ENCODE measurements at regions not wholly inside any gene's neighbourhood (a gene's known extent, or its start where the extent isn't known, plus 50 kb on each side); places are given as distances from the start of the nearest gene placed in this dataset.

DNA sequence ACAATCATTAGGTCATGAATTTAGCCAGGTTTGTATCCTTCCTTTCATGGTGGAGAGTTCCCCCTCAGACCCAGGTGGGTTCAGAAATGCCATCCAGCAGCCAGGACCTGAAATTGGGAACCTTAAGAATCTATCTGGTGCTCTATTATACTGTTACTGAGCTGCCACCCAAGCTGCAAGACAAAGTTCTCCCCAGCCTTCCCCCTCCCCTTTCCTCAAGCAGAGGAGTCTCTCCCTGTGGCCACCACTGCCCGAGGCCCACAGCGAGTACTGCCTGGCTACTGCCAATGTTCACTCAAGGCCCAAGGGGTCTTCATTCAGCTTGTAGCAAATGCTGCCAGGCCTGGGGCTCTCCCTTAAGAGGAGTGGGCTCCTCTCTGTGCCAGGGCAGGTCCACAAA lies 133.8 kb downstream of the TMEM38B start:
- 100% methylated on average over 1 to 2 of the region's 2 CpGs for WGBS, 2 donors
- no peak for TF ChIP-seq POLR2A (IDR thresholded peaks at IDR 0.05)
- TF ChIP-seq CTCF (IDR thresholded peaks at IDR 0.05), result no peak
- no peak for DNase-seq (ENCODE audit: low spot score in 2 of 2)
- no peak overlapping the region for H3K4me3 ChIP-seq (ENCODE audit: low read depth, poor library complexity, severe bottlenecking)
- intact Hi-C loops (cut with DNase I; ENCODE audit: low total_unique reads), result no loop called here

- no peak for DNase-seq (ENCODE audit: low spot score in 2 of 2)
- intact Hi-C loops (cut with DNase I; ENCODE audit: low total_unique reads), result no loop called here
- H3K4me3 ChIP-seq (ENCODE audit: low read depth, poor library complexity, severe bottlenecking), result no peak overlapping the region
- 36 to 55% methylated on average over 1 of the region's 1 CpG for WGBS, 2 donors
- TF ChIP-seq CTCF (IDR thresholded peaks at IDR 0.05), result no peak
- TF ChIP-seq POLR2A (IDR thresholded peaks at IDR 0.05), result no peak
Measured at GRCh38 chr9:105828596-105829213, 134.4 kb downstream of the TMEM38B start.

DNA sequence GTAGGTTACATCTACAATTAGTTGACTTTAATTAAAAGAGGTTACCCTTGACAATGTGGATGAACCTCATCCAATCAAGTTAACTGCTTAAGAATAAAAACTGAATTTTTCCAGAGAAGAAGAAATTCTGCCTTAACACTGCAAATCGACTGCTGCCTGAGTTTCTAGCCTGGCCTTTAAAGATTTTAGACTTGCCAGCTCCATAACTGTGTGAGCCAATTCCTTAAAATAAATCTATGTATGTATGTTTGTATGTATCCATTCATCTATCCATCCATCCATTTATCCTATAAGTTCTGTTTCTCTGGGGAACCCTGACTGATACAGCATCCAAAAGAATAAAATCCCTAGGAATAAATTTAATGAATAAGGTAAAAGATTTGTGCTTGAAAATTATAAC lies 136.1 kb downstream of the TMEM38B start:
- 84 to 95% methylated on average over 1 of the region's 1 CpG for WGBS, 2 donors
- intact Hi-C loops (cut with DNase I; ENCODE audit: low total_unique reads), result no loop called here
- no peak overlapping the region for H3K4me3 ChIP-seq (ENCODE audit: low read depth, poor library complexity, severe bottlenecking)
- TF ChIP-seq CTCF (IDR thresholded peaks at IDR 0.05), result no peak
- TF ChIP-seq POLR2A (IDR thresholded peaks at IDR 0.05), result no peak
- DNase-seq (ENCODE audit: low spot score in 2 of 2), result no peak

- intact Hi-C loops (cut with DNase I; ENCODE audit: low total_unique reads), result no loop called here
- H3K4me3 ChIP-seq (ENCODE audit: low read depth, poor library complexity, severe bottlenecking), result no peak overlapping the region
- TF ChIP-seq POLR2A (IDR thresholded peaks at IDR 0.05), result no peak
- no peak for TF ChIP-seq CTCF (IDR thresholded peaks at IDR 0.05)
- 48 to 54% methylated on average over 4 of the region's 4 CpGs for WGBS, 2 donors
- no peak for DNase-seq (ENCODE audit: low spot score in 2 of 2)
Measured at GRCh38 chr9:105832096-105832710, 137.9 kb downstream of the TMEM38B start.

DNA sequence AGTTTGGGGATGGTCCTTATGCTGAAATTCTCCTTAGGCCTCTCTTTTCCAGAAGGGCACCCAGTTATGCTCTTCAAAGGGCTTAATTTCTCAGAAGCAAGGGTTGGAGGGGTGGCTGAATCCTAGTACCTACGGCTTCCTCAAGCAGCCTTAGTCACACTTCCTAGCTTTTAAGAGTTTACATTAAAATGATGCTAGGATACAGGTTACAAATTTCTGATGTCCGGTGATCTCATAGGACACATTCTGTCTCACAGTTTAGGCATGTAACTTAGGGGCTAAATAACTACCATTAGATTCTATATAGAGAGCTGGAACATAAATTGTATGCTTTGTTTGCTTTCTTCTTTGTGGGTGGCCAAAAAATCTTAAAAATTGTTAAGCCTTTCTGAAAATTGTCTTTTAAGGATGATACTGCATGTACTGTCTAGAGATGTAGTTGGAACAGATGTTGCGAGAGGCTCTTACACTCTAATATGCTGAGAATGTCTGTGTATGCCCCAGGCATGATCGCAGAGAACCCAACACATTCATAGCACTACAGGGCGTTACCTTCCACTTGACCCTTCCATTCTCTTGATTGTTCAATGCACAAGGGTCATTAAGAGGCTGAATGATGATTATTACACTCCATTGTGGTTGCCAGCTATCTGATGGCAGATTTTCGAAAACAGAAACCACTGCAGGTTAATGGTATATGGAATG lies 139.1 kb downstream of the TMEM38B start:
- intact Hi-C loops (cut with DNase I; ENCODE audit: low total_unique reads), result no loop called here
- WGBS, 2 donors, result 92 to 95% methylated on average over 6 of the region's 6 CpGs
- TF ChIP-seq CTCF (IDR thresholded peaks at IDR 0.05) (no peak), POLR2A (IDR thresholded peaks at IDR 0.05) (no peak)
- DNase-seq (ENCODE audit: low spot score in 2 of 2), result no peak
- H3K4me3 ChIP-seq (ENCODE audit: low read depth, poor library complexity, severe bottlenecking), result no peak overlapping the region

All from lower leg skin (tissue), 4 donors.